Liver (tissue), 8 donors: ENCODE measurements at regions not wholly inside any gene's neighbourhood (a gene's known extent, or its start where the extent isn't known, plus 50 kb on each side); places are given as distances from the start of the nearest gene placed in this dataset.
"Not testable (repeated sequence)": the region's sequence is repeated elsewhere in the genome, so short reads cannot be mapped to it uniquely, and the experiment has no call there.

Source experiments
- DNase-seq: peaks from one replicate; pipeline ENCODE4 v3.0.0-alpha.2; 2017; ENCODE audit warnings: low spot score
- H3K27ac ChIP-seq, 2 donors: one replicate each; pipeline ENCODE4 v1.7.0; 2013; ENCODE audit warnings: inconsistent platforms in 2 of 2, low read length in 2 of 2, control low read depth in 1 of 2, low read depth in 1 of 2, mild to moderate bottlenecking in 1 of 2
- H3K27me3 ChIP-seq, 4 donors: one replicate each; pipeline versions ENCODE4 v1.6.1 to v1.7.0; 2013; ENCODE audit warnings: low read length in 3 of 4, inconsistent platforms in 1 of 4, mild to moderate bottlenecking in 1 of 4, moderate library complexity in 1 of 4; ENCODE audit not compliant: control insufficient read depth in 4 of 4, insufficient read depth in 4 of 4
- H3K36me3 ChIP-seq, 4 donors: one replicate each; pipeline versions ENCODE4 v1.6.1 to v1.7.0; 2013; ENCODE audit warnings: low read length in 3 of 4, mild to moderate bottlenecking in 3 of 4, low read depth in 1 of 4, moderate library complexity in 1 of 4; ENCODE audit not compliant: control insufficient read depth in 4 of 4, insufficient read depth in 3 of 4
- H3K4me1 ChIP-seq, 4 donors: one replicate each; pipeline versions ENCODE4 v1.6.1 to v1.7.0; 2013; ENCODE audit warnings: low read length in 3 of 4, mild to moderate bottlenecking in 3 of 4, moderate library complexity in 1 of 4; ENCODE audit not compliant: control insufficient read depth in 4 of 4, insufficient read depth in 4 of 4
- H3K4me3 ChIP-seq, 3 donors: one replicate each; pipeline versions ENCODE4 v1.6.1 to v1.7.0; 2013; ENCODE audit warnings: low read length in 3 of 3, control low read depth in 1 of 3, low read depth in 1 of 3, mild to moderate bottlenecking in 1 of 3
- H3K9ac ChIP-seq, 2 donors: one replicate each; pipeline ENCODE4 v1.7.0; 2013; ENCODE audit warnings: low read length in 2 of 2, mild to moderate bottlenecking in 2 of 2, moderate library complexity in 2 of 2, control low read depth in 1 of 2, low read depth in 1 of 2
- H3K9me3 ChIP-seq, 4 donors: one replicate each; pipeline versions ENCODE4 v1.6.1 to v1.7.0; 2013; ENCODE audit warnings: low read length in 3 of 4; ENCODE audit not compliant: control insufficient read depth in 4 of 4
- EGR1 ChIP-seq, 2 donors: IDR thresholded peaks; 2 replicates each; pipeline ENCODE4 v1.6.1; 2016 to 2018; ENCODE audit warnings: antibody characterized with exemption in 2 of 2, low read depth in 2 of 2
- FOXA1 ChIP-seq: IDR thresholded peaks from 2 replicates; pipeline ENCODE4 v1.6.1; 2016; ENCODE audit warnings: antibody characterized with exemption
- GABPA ChIP-seq, 2 donors: IDR thresholded peaks in 1 of 2; conservative IDR thresholded peaks in 1 of 2; 2 replicates each; pipeline ENCODE4 v1.6.1; 2016; ENCODE audit warnings: antibody characterized with exemption in 2 of 2, mild to moderate bottlenecking in 1 of 2, moderate library complexity in 1 of 2
- HNF4A ChIP-seq, 2 donors: conservative IDR thresholded peaks; 2 replicates each; pipeline ENCODE4 v1.6.1; 2016; ENCODE audit warnings: antibody characterized with exemption in 2 of 2, mild to moderate bottlenecking in 2 of 2
- HNF4G ChIP-seq: IDR thresholded peaks from 2 replicates; pipeline ENCODE4 v1.6.1; 2016; ENCODE audit warnings: antibody characterized with exemption
- NR2F2 ChIP-seq: IDR thresholded peaks from 2 replicates; pipeline ENCODE4 v1.6.1; 2016; ENCODE audit warnings: antibody characterized with exemption
- RAD21 ChIP-seq, 2 donors: IDR thresholded peaks; 2 replicates each; pipeline ENCODE4 v1.6.1; 2016; ENCODE audit warnings: antibody characterized with exemption in 2 of 2, mild to moderate bottlenecking in 2 of 2
- RXRA ChIP-seq, 2 donors: IDR thresholded peaks; 2 replicates each; pipeline ENCODE4 v1.6.1; 2017 to 2018; ENCODE audit warnings: antibody characterized with exemption in 2 of 2, mild to moderate bottlenecking in 1 of 2
- SP1 ChIP-seq: IDR thresholded peaks from 2 replicates; pipeline ENCODE4 v1.6.1; 2018; ENCODE audit warnings: antibody characterized with exemption, mild to moderate bottlenecking
- TAF1 ChIP-seq: conservative IDR thresholded peaks from 2 replicates; pipeline ENCODE4 v1.6.1; 2016; ENCODE audit warnings: antibody characterized with exemption, mild to moderate bottlenecking
- WGBS: extraction: QIAGEN DNeasy Blood & Tissue Kit; methylation state at CpG from one replicate; pipeline ENCODE4 v1.1.7; 2013; 5-methylcytosine and 5-hydroxymethylcytosine counted together
- TF ChIP-seq, protein P1 (sequence below): IDR thresholded peaks from 2 replicates; pipeline ENCODE4 v1.6.1; 2016; ENCODE audit warnings: antibody characterized with exemption, mild to moderate bottlenecking
- TF ChIP-seq, protein P2 (sequence below): fragments of 150-350 bp; IDR thresholded peaks from 2 replicates; pipeline ENCODE4 v1.5.1; 2017; ENCODE audit warnings: improper control_type of control experiment, low read depth, low read length; ENCODE audit not compliant: missing input control
- TF ChIP-seq, protein P3 (sequence below): IDR thresholded peaks from 2 replicates; pipeline ENCODE4 v1.6.1; 2016; ENCODE audit warnings: antibody characterized with exemption
- TF ChIP-seq, protein P4 (sequence below): IDR thresholded peaks from 2 replicates; pipeline ENCODE4 v1.6.1; 2016; ENCODE audit warnings: antibody characterized with exemption
- TF ChIP-seq, protein P5 (sequence below): IDR thresholded peaks from 2 replicates; pipeline ENCODE4 v1.6.1; 2016; ENCODE audit warnings: antibody characterized with exemption
- donor health status: healthy.
- donor health status: healthy.
- donor health status: healthy.
- donor health status: healthy.
- donor health status: healthy.

- Histone ChIP-seq H3K9ac (no peak overlapping the region), H3K9me3 (no peaks in the 10 kb centered on the region), H3K27ac (no peak overlapping the region), H3K36me3 (no peaks in the 10 kb centered on the region), H3K4me1 (no peaks in the 10 kb centered on the region), H3K27me3 (no peaks in the 10 kb centered on the region), H3K4me3 (no peak overlapping the region)
- 67% methylated on average over 4 of the region's 4 CpGs for WGBS
- TF ChIP-seq, protein P1, sequence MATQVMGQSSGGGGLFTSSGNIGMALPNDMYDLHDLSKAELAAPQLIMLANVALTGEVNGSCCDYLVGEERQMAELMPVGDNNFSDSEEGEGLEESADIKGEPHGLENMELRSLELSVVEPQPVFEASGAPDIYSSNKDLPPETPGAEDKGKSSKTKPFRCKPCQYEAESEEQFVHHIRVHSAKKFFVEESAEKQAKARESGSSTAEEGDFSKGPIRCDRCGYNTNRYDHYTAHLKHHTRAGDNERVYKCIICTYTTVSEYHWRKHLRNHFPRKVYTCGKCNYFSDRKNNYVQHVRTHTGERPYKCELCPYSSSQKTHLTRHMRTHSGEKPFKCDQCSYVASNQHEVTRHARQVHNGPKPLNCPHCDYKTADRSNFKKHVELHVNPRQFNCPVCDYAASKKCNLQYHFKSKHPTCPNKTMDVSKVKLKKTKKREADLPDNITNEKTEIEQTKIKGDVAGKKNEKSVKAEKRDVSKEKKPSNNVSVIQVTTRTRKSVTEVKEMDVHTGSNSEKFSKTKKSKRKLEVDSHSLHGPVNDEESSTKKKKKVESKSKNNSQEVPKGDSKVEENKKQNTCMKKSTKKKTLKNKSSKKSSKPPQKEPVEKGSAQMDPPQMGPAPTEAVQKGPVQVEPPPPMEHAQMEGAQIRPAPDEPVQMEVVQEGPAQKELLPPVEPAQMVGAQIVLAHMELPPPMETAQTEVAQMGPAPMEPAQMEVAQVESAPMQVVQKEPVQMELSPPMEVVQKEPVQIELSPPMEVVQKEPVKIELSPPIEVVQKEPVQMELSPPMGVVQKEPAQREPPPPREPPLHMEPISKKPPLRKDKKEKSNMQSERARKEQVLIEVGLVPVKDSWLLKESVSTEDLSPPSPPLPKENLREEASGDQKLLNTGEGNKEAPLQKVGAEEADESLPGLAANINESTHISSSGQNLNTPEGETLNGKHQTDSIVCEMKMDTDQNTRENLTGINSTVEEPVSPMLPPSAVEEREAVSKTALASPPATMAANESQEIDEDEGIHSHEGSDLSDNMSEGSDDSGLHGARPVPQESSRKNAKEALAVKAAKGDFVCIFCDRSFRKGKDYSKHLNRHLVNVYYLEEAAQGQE = no peak
- TF ChIP-seq HNF4A (conservative IDR thresholded peaks at IDR 0.05) = no peak
- DNase-seq = no peak
These were observed 863.9 kb downstream of the RAPGEF2 start for GRCh38 chr4:159966746-159967145.

- DNase-seq, H3K9me3 ChIP-seq, H3K27ac ChIP-seq, H3K9ac ChIP-seq, H3K4me1 ChIP-seq, H3K36me3 ChIP-seq, H3K4me3 ChIP-seq, H3K27me3 ChIP-seq: not testable (repeated sequence)
- 39% methylated on average over 6 of the region's 6 CpGs for WGBS
These were observed 874.1 kb downstream of the RAPGEF2 start for GRCh38 chr4:159976871-159977482.

GRCh38 chr4:159977907-159978617 is 875.2 kb downstream of the RAPGEF2 start:
- Histone ChIP-seq H3K36me3 (no peaks in the 10 kb centered on the region), H3K9me3 (no peaks in the 10 kb centered on the region), H3K27me3 (no peaks in the 10 kb centered on the region), H3K4me1 (no peaks in the 10 kb centered on the region), H3K9ac (no peak overlapping the region), H3K4me3 (no peak overlapping the region), H3K27ac (no peak overlapping the region)
- no peak for DNase-seq
- WGBS = 87% methylated on average over 9 of the region's 9 CpGs
- TF ChIP-seq SP1 (no peak), RAD21 (IDR thresholded peaks at IDR 0.05) (no peak), EGR1 (IDR thresholded peaks at IDR 0.05; ENCODE audit: low read depth in 2 of 2) (no peak), FOXA1 (no peak), GABPA (IDR thresholded peaks at IDR 0.05 in 1 of 2, conservative IDR thresholded peaks at IDR 0.05 in 1 of 2) (no peak), HNF4A (conservative IDR thresholded peaks at IDR 0.05) (no peak), RXRA (IDR thresholded peaks at IDR 0.05) (no peak), HNF4G (no peak), NR2F2 (no peak), TAF1 (no peak)
- TF ChIP-seq, protein P2, sequence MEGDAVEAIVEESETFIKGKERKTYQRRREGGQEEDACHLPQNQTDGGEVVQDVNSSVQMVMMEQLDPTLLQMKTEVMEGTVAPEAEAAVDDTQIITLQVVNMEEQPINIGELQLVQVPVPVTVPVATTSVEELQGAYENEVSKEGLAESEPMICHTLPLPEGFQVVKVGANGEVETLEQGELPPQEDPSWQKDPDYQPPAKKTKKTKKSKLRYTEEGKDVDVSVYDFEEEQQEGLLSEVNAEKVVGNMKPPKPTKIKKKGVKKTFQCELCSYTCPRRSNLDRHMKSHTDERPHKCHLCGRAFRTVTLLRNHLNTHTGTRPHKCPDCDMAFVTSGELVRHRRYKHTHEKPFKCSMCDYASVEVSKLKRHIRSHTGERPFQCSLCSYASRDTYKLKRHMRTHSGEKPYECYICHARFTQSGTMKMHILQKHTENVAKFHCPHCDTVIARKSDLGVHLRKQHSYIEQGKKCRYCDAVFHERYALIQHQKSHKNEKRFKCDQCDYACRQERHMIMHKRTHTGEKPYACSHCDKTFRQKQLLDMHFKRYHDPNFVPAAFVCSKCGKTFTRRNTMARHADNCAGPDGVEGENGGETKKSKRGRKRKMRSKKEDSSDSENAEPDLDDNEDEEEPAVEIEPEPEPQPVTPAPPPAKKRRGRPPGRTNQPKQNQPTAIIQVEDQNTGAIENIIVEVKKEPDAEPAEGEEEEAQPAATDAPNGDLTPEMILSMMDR = no peak
- TF ChIP-seq, protein P3, sequence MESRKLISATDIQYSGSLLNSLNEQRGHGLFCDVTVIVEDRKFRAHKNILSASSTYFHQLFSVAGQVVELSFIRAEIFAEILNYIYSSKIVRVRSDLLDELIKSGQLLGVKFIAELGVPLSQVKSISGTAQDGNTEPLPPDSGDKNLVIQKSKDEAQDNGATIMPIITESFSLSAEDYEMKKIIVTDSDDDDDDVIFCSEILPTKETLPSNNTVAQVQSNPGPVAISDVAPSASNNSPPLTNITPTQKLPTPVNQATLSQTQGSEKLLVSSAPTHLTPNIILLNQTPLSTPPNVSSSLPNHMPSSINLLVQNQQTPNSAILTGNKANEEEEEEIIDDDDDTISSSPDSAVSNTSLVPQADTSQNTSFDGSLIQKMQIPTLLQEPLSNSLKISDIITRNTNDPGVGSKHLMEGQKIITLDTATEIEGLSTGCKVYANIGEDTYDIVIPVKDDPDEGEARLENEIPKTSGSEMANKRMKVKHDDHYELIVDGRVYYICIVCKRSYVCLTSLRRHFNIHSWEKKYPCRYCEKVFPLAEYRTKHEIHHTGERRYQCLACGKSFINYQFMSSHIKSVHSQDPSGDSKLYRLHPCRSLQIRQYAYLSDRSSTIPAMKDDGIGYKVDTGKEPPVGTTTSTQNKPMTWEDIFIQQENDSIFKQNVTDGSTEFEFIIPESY = no peak
- TF ChIP-seq, protein P4, sequence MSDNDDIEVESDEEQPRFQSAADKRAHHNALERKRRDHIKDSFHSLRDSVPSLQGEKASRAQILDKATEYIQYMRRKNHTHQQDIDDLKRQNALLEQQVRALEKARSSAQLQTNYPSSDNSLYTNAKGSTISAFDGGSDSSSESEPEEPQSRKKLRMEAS = no peak
- TF ChIP-seq, protein P5, sequence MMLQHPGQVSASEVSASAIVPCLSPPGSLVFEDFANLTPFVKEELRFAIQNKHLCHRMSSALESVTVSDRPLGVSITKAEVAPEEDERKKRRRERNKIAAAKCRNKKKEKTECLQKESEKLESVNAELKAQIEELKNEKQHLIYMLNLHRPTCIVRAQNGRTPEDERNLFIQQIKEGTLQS = no peak
- TF ChIP-seq, protein P1 = no peak
